ENCODE measurements at regions not wholly inside any gene's neighbourhood (a gene's known extent, or its start where the extent isn't known, plus 50 kb on each side); places are given as distances from the start of the nearest gene placed in this dataset.

DNA sequence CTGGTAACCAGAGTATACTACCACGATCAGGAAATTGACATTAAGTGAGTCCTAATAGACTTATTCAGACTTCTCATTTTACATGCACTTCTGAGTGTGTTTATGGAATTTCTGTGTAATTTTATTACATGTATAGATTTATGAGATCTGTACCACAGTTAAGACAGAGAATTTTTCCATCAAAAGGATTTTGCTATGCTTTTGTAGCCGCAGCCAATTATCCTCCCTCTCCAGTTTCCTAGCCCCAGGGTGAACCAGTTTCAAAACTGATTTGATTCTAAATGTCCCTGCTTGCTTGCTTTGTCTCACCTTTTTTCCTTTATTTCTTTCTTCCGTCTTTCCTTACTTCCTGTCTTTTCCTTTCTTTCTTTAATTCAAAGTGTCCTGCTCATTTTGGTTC is 661.2 kb upstream of the BCHE start:
- Histone ChIP-seq H2AFZ (ENCODE audit: low read length) (no peak overlapping the region), H3K27ac (ENCODE audit: low read length) (no peak overlapping the region), H3K36me3 (ENCODE audit: low read depth, low read length) (no peaks in the 10 kb centered on the region), H3K9ac (ENCODE audit: low read length) (no peak overlapping the region), H3K4me3 (ENCODE audit: low read length) (no peak overlapping the region), H3K4me1 (ENCODE audit: insufficient read depth, low read length) (no peaks in the 10 kb centered on the region), H3K4me2 (ENCODE audit: low read length) (no peak overlapping the region), H3F3A (ENCODE audit: low read length, unreplicated experiment) (no peaks in the 10 kb centered on the region), H3K9me2 (replicated peaks; ENCODE audit: low read length) (no peaks in the 10 kb centered on the region), H3K79me2 (ENCODE audit: low read length) (no peaks in the 10 kb centered on the region), H4K20me1 (ENCODE audit: low read length) (no peaks in the 10 kb centered on the region), H3K9me3 (ENCODE audit: low read length) (no peaks in the 10 kb centered on the region), H3K27me3 (ENCODE audit: low read length) (no peaks in the 10 kb centered on the region)
- BruUV-seq (replicated peaks): no TSS peak
- no peak for ATAC-seq
- CTCF ChIA-PET: no interaction called here
- no peak for TF ChIP-seq CTCF (conservative IDR thresholded peaks at IDR 0.05; ENCODE audit: low read depth, low read length)
- TF ChIP-seq EZH2 (IDR thresholded peaks at IDR 0.05; ENCODE audit: low read length, unreplicated experiment): no peak
- TF ChIP-seq EZH2phosphoT487 (IDR thresholded peaks at IDR 0.05; ENCODE audit: borderline replicate concordance, low read length): no peak
- POLR2A ChIA-PET (ENCODE audit: unreplicated experiment): no interaction called here
- intact Hi-C loops (cut with micrococcal nuclease): no loop called here
- DNase-seq: no peak

DNA sequence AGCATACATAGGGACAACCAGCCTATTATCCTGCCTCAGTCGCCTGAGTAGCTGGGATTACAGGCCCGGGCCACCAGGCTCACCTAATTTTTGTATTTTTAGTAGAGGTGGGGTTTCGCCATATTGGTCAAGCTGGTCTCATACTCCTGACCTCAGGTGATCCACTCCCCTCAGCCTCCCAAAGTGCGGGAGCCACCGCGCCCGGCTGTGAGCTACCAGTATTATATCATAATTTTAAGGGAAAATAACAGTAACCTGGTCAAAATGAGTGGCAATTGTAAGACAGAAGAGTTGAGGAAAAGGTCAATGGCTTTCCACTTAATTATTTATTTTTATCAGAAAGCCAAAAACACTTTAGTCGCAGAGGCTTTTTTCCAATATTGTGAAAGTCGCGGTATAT is 652.6 kb upstream of the BCHE start:
- no peak overlapping the region for H3K4me3 ChIP-seq (ENCODE audit: low read length)
- no TSS peak for BruUV-seq (replicated peaks)
- no peaks in the 10 kb centered on the region for H3K79me2 ChIP-seq (ENCODE audit: low read length)
- H3K4me2 ChIP-seq (ENCODE audit: low read length): no peak overlapping the region
- no peaks in the 10 kb centered on the region for H3K27me3 ChIP-seq (ENCODE audit: low read length)
- no peak for DNase-seq
- no peak for TF ChIP-seq CTCF (conservative IDR thresholded peaks at IDR 0.05; ENCODE audit: low read depth, low read length)
- no peak for TF ChIP-seq EZH2 (IDR thresholded peaks at IDR 0.05; ENCODE audit: low read length, unreplicated experiment)
- TF ChIP-seq EZH2phosphoT487 (IDR thresholded peaks at IDR 0.05; ENCODE audit: borderline replicate concordance, low read length): no peak
- H3K9me3 ChIP-seq (ENCODE audit: low read length): no peaks in the 10 kb centered on the region
- POLR2A ChIA-PET (ENCODE audit: unreplicated experiment): interaction anchor here (0.6 kb wide), 1 partner anchor 1255 kb away, joined by 4 read pairs; no protein-coding TSS in a partner anchor
- H3K4me1 ChIP-seq (ENCODE audit: insufficient read depth, low read length): no peaks in the 10 kb centered on the region
- no peaks in the 10 kb centered on the region for H3K36me3 ChIP-seq (ENCODE audit: low read depth, low read length)
- H3F3A ChIP-seq (ENCODE audit: low read length, unreplicated experiment): no peaks in the 10 kb centered on the region
- no peak for ATAC-seq
- H4K20me1 ChIP-seq (ENCODE audit: low read length): no peaks in the 10 kb centered on the region
- no peak overlapping the region for H3K9ac ChIP-seq (ENCODE audit: low read length)
- H3K9me2 ChIP-seq (replicated peaks; ENCODE audit: low read length): no peaks in the 10 kb centered on the region
- H3K27ac ChIP-seq (ENCODE audit: low read length): no peak overlapping the region
- CTCF ChIA-PET: no interaction called here
- intact Hi-C loops (cut with micrococcal nuclease): no loop called here
- no peak overlapping the region for H2AFZ ChIP-seq (ENCODE audit: low read length)

DNA sequence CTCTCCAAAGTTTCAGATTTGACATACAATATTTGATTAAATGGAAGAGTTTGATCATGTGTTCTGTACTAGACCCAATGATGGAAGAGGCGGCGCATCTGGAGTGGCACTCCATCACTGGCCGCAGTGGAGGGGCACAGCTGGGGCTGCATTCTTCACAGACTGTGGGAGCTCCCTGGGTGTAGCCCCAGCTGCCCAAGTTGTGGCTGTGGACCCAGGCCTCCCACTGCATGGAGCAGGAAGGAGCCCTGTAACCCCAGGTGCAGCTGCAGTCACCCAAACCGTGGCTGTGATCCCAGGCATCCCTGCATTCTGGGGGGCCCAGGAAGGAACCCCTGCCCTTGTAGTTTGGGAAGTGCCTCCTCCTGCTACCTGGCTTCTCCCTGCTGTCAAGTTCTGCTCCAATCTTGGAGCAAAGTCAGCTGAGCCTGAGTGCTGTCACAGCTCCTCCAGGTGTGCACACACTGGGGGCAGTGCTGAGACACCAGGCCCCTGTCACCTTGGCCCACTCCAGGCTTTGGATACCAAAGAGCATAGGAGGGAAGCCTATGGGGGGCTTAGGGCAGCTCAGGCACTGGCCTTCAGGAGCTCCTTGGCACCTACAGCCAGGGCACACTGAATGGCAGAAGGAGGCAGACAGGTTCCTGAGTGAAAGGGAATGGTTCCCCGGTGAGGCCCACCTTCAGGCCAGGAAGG is 651.9 kb upstream of the BCHE start:
- Histone ChIP-seq H2AFZ (ENCODE audit: low read length) (no peak overlapping the region), H3K27ac (ENCODE audit: low read length) (no peak overlapping the region), H3K4me2 (ENCODE audit: low read length) (no peak overlapping the region), H3K27me3 (ENCODE audit: low read length) (no peaks in the 10 kb centered on the region), H3K9me3 (ENCODE audit: low read length) (no peaks in the 10 kb centered on the region), H3K36me3 (ENCODE audit: low read depth, low read length) (no peaks in the 10 kb centered on the region), H4K20me1 (ENCODE audit: low read length) (no peaks in the 10 kb centered on the region), H3K9me2 (replicated peaks; ENCODE audit: low read length) (no peaks in the 10 kb centered on the region), H3K79me2 (ENCODE audit: low read length) (no peaks in the 10 kb centered on the region), H3K4me1 (ENCODE audit: insufficient read depth, low read length) (no peaks in the 10 kb centered on the region), H3K4me3 (ENCODE audit: low read length) (no peak overlapping the region), H3F3A (ENCODE audit: low read length, unreplicated experiment) (no peaks in the 10 kb centered on the region), H3K9ac (ENCODE audit: low read length) (no peak overlapping the region)
- TF ChIP-seq EZH2 (IDR thresholded peaks at IDR 0.05; ENCODE audit: low read length, unreplicated experiment) (no peak), EZH2phosphoT487 (IDR thresholded peaks at IDR 0.05; ENCODE audit: borderline replicate concordance, low read length) (no peak), CTCF (conservative IDR thresholded peaks at IDR 0.05; ENCODE audit: low read depth, low read length) (no peak)
- no peak for ATAC-seq
- BruUV-seq (replicated peaks): no TSS peak
- CTCF ChIA-PET: no interaction called here
- POLR2A ChIA-PET (ENCODE audit: unreplicated experiment): no interaction called here
- intact Hi-C loops (cut with micrococcal nuclease): no loop called here
- DNase-seq: no peak
